Common myeloid progenitor, CD34-positive (primary cell): ENCODE measurements at regions not wholly inside any gene's neighbourhood (a gene's known extent, or its start where the extent isn't known, plus 50 kb on each side); places are given as distances from the start of the nearest gene placed in this dataset.

Experiments used
- CTCF ChIA-PET: fragments of 350-600 bp; sonication (Branson Sonifier 250); formaldehyde crosslinking; loops from one replicate; lab custom pipeline; 2021; ENCODE audit warnings: antibody characterized with exemption; lab: Charles Lee
- POLR2A ChIA-PET: fragments of 350-600 bp; sonication (Branson Sonifier 250); formaldehyde crosslinking; loops from one replicate; lab custom pipeline; 2021; ENCODE audit warnings: antibody characterized with exemption; lab: Charles Lee
- DNase-seq, 3 donors: peaks; one replicate each; pipeline versions ENCODE4 v3.0.0 to v3.0.0-alpha.2; 2013
- H3K27ac ChIP-seq, 2 experiments: 1 replicate in 1 of 2; 2 replicates in 1 of 2; pipeline ENCODE4 v1.7.0; 2013; ENCODE audit warnings: inconsistent platforms in 2 of 2, low read length in 2 of 2, mild to moderate bottlenecking in 2 of 2, low read depth in 1 of 2, moderate library complexity in 1 of 2; ENCODE audit not compliant: severe bottlenecking in 2 of 2, insufficient read depth in 1 of 2, poor library complexity in 1 of 2
- H3K27me3 ChIP-seq, 5 experiments: replicated peaks in 2 of 5; 1 replicate in 3 of 5; 2 replicates in 2 of 5; pipeline versions ENCODE4 v1.6.1 to v1.7.0; 2013; ENCODE audit warnings: low read length in 4 of 5, mild to moderate bottlenecking in 2 of 5, moderate library complexity in 2 of 5, inconsistent platforms in 1 of 5; ENCODE audit not compliant: insufficient read depth in 5 of 5, control insufficient read depth in 4 of 5
- H3K36me3 ChIP-seq, 4 experiments: 1 replicate in 2 of 4; 2 replicates in 2 of 4; pipeline versions ENCODE4 v1.6.1 to v1.7.0; 2013; ENCODE audit warnings: low read length in 3 of 4, control low read depth in 1 of 4, mild to moderate bottlenecking in 1 of 4; ENCODE audit not compliant: control insufficient read depth in 4 of 4, insufficient read depth in 4 of 4
- H3K4me1 ChIP-seq, 4 experiments: 1 replicate in 3 of 4; 2 replicates in 1 of 4; pipeline versions ENCODE4 v1.6.1 to v1.7.1; 2013; ENCODE audit warnings: low read length in 3 of 4, mild to moderate bottlenecking in 3 of 4, control low read depth in 1 of 4, inconsistent platforms in 1 of 4, moderate library complexity in 1 of 4; ENCODE audit not compliant: control insufficient read depth in 4 of 4, insufficient read depth in 4 of 4; ENCODE audit errors: control extremely low read depth in 1 of 4
- H3K4me3 ChIP-seq, 7 experiments: 1 replicate in 4 of 7; 2 replicates in 3 of 7; pipeline versions ENCODE4 v1.5.1 to v1.7.0; 2013; ENCODE audit warnings: mild to moderate bottlenecking in 7 of 7, low read length in 6 of 7, moderate library complexity in 6 of 7, inconsistent platforms in 2 of 7, low read depth in 2 of 7, control low read depth in 1 of 7; ENCODE audit not compliant: insufficient read depth in 4 of 7, control insufficient read depth in 1 of 7; ENCODE audit errors: extremely low read depth in 1 of 7
- H3K9me3 ChIP-seq, 5 experiments: 1 replicate in 4 of 5; 2 replicates in 1 of 5; pipeline versions ENCODE4 v1.6.1 to v1.7.1; 2013; ENCODE audit warnings: low read length in 4 of 5, mild to moderate bottlenecking in 2 of 5, inconsistent platforms in 1 of 5, low read depth in 1 of 5, moderate library complexity in 1 of 5; ENCODE audit not compliant: control insufficient read depth in 4 of 5, insufficient read depth in 2 of 5; ENCODE audit errors: control extremely low read depth in 1 of 5
- WGBS: methylation state at CpG from one replicate; pipeline ENCODE4 v1.1.5; 2013; ENCODE audit not compliant: insufficient coverage; 5-methylcytosine and 5-hydroxymethylcytosine counted together

GRCh38 chr1:58874757-58875755, 91.2 kb upstream of the JUN start:
- WGBS = 97% methylated on average over 7 of the region's 12 CpGs
- CTCF ChIA-PET = interaction anchor here (0.8 to 1.1 kb wide), 2 partner anchors 14 to 21 kb away, joined by 3 read pairs; no protein-coding TSS in a partner anchor
- Histone ChIP-seq H3K27ac (no peak overlapping the region), H3K4me1 (peaks cover 0 to 4% (median 0%) of the 10 kb centered on the region in 4 experiments), H3K9me3 (no peaks in the 10 kb centered on the region), H3K4me3 (no peak overlapping the region), H3K36me3 (no peaks in the 10 kb centered on the region), H3K27me3 (no peaks in the 10 kb centered on the region)
- no peak for DNase-seq
- POLR2A ChIA-PET = no interaction called here

- DNase-seq = no peak
- ChIA-PET CTCF (no interaction called here), POLR2A (no interaction called here)
- WGBS = 100% methylated on average over 1 of the region's 2 CpGs
- peaks cover 4 to 16% (median 13%) of the 10 kb centered on the region in 4 experiments for H3K4me1 ChIP-seq
- H3K9me3 ChIP-seq = no peaks in the 10 kb centered on the region
- H3K36me3 ChIP-seq = no peaks in the 10 kb centered on the region
- H3K27ac ChIP-seq = no peak overlapping the region
- no peak overlapping the region for H3K4me3 ChIP-seq
- no peaks in the 10 kb centered on the region for H3K27me3 ChIP-seq
Observed at GRCh38 chr1:58879464-58879863, 95.6 kb upstream of the JUN start.

- H3K36me3 ChIP-seq = no peaks in the 10 kb centered on the region
- no peak overlapping the region for H3K4me3 ChIP-seq
- no peak for DNase-seq
- H3K27ac ChIP-seq = no peak overlapping the region
- no peaks in the 10 kb centered on the region for H3K27me3 ChIP-seq
- POLR2A ChIA-PET = no interaction called here
- no peaks in the 10 kb centered on the region for H3K9me3 ChIP-seq
- CTCF ChIA-PET = no interaction called here
- peaks cover 4 to 28% (median 23%) of the 10 kb centered on the region in 4 experiments for H3K4me1 ChIP-seq
- 100% methylated on average over 1 of the region's 2 CpGs for WGBS
Observed at GRCh38 chr1:58880592-58880991, 96.7 kb upstream of the JUN start.

GRCh38 chr1:58881471-58881994, 97.7 kb upstream of the JUN start:
- no peaks in the 10 kb centered on the region for H3K36me3 ChIP-seq
- ChIA-PET POLR2A (no interaction called here), CTCF (no interaction called here)
- 65% methylated on average over 3 of the region's 3 CpGs for WGBS
- no peaks in the 10 kb centered on the region for H3K27me3 ChIP-seq
- H3K9me3 ChIP-seq = no peaks in the 10 kb centered on the region
- H3K27ac ChIP-seq = no peak overlapping the region
- DNase-seq = peak in 1 of 3 donors; percentile 27
- H3K4me1 ChIP-seq = peaks cover 4 to 34% (median 28%) of the 10 kb centered on the region in 4 experiments
- no peak overlapping the region for H3K4me3 ChIP-seq

GRCh38 chr1:58882322-58882948, 98.6 kb upstream of the JUN start:
- ChIA-PET POLR2A (no interaction called here), CTCF (interaction anchor here (1.0 to 1.2 kb wide), 3 partner anchors 16 to 65 kb away, joined by 3 to 4 read pairs (median 3); no protein-coding TSS in a partner anchor)
- H3K27ac ChIP-seq = peak overlapping the region in 1 of 2 experiments; percentile 65
- DNase-seq = no peak
- no peaks in the 10 kb centered on the region for H3K36me3 ChIP-seq
- no peaks in the 10 kb centered on the region for H3K9me3 ChIP-seq
- no peak overlapping the region for H3K4me3 ChIP-seq
- H3K4me1 ChIP-seq = peaks cover 4 to 34% (median 28%) of the 10 kb centered on the region in 4 experiments
- no peaks in the 10 kb centered on the region for H3K27me3 ChIP-seq
- 95% methylated on average over 9 of the region's 12 CpGs for WGBS

- Histone ChIP-seq H3K4me3 (no peak overlapping the region), H3K36me3 (no peaks in the 10 kb centered on the region), H3K27ac (peak overlapping the region in 1 of 2 experiments; percentile 65), H3K9me3 (no peaks in the 10 kb centered on the region), H3K27me3 (no peaks in the 10 kb centered on the region), H3K4me1 (peaks cover 4 to 34% (median 28%) of the 10 kb centered on the region in 4 experiments)
- 28% methylated on average over 10 of the region's 12 CpGs for WGBS
- DNase-seq = peak; percentile 63 to 88 (median 86)
- ChIA-PET CTCF (interaction anchor here (1.0 to 1.2 kb wide), 3 partner anchors 15 to 66 kb away, joined by 3 to 4 read pairs (median 3); no protein-coding TSS in a partner anchor), POLR2A (no interaction called here)
Observed at GRCh38 chr1:58883037-58883887, 99.4 kb upstream of the JUN start.
